ENCODE measurements at regions not wholly inside any gene's neighbourhood (a gene's known extent, or its start where the extent isn't known, plus 50 kb on each side); places are given as distances from the start of the nearest gene placed in this dataset.

GRCh38 chr11:87539596-87539995 is 501.9 kb downstream of the TMEM135 start:
- no peak for DNase-seq (ENCODE audit: low read depth in 2 of 2)
- Histone ChIP-seq H4K20me1 (ENCODE audit: control insufficient read depth, extremely low read depth, insufficient read depth, low read length) (no peaks in the 10 kb centered on the region), H3K4me2 (ENCODE audit: extremely low read depth, insufficient read depth, low read length) (no peak overlapping the region), H3K79me2 (ENCODE audit: control insufficient read depth, insufficient read depth, low read length) (no peaks in the 10 kb centered on the region), H2AFZ (ENCODE audit: low read length) (no peak overlapping the region), H3K4me1 (ENCODE audit: control insufficient read depth, extremely low read depth, insufficient read depth, low read length) (no peaks in the 10 kb centered on the region), H3K36me3 (ENCODE audit: control insufficient read depth, insufficient read depth, low read length) (no peaks in the 10 kb centered on the region), H3K27ac (ENCODE audit: insufficient read depth, low read length) (no peak overlapping the region), H3K9me3 (ENCODE audit: control insufficient read depth, insufficient read depth, low read depth, low read length) (no peaks in the 10 kb centered on the region), H3K27me3 (ENCODE audit: control insufficient read depth, insufficient read depth, low read length) (no peaks in the 10 kb centered on the region), H3K4me3 (replicated peaks in 1 of 4; ENCODE audit: control extremely low read depth in 1 of 4, insufficient read depth in 1 of 4, low read depth in 3 of 4, low read length in 4 of 4) (no peak overlapping the region), H3K9ac (ENCODE audit: insufficient read depth, low read length) (no peak overlapping the region)
- no peak for TF ChIP-seq CTCF (conservative IDR thresholded peaks at IDR 0.05 in 1 of 2, IDR thresholded peaks at IDR 0.05 in 1 of 2; ENCODE audit: low read depth in 1 of 2, low read length in 2 of 2)

GRCh38 chr11:87536565-87536964 is 498.8 kb downstream of the TMEM135 start:
- TF ChIP-seq CTCF (conservative IDR thresholded peaks at IDR 0.05 in 1 of 2, IDR thresholded peaks at IDR 0.05 in 1 of 2; ENCODE audit: low read depth in 1 of 2, low read length in 2 of 2) (no peak), EZH2 (IDR thresholded peaks at IDR 0.05; ENCODE audit: low read length, missing control alignments) (no peak)

GRCh38 chr11:87536016-87536415 is 498.3 kb downstream of the TMEM135 start:
- H3K4me3 ChIP-seq (replicated peaks in 1 of 4; ENCODE audit: control extremely low read depth in 1 of 4, insufficient read depth in 1 of 4, low read depth in 3 of 4, low read length in 4 of 4): no peak overlapping the region
- H3K4me1 ChIP-seq (ENCODE audit: control insufficient read depth, extremely low read depth, insufficient read depth, low read length): peaks cover 6% of the 10 kb centered on the region
- no peaks in the 10 kb centered on the region for H3K9me3 ChIP-seq (ENCODE audit: control insufficient read depth, insufficient read depth, low read depth, low read length)
- DNase-seq (ENCODE audit: low read depth in 2 of 2): no peak
- no peaks in the 10 kb centered on the region for H3K79me2 ChIP-seq (ENCODE audit: control insufficient read depth, insufficient read depth, low read length)
- H3K27me3 ChIP-seq (ENCODE audit: control insufficient read depth, insufficient read depth, low read length): no peaks in the 10 kb centered on the region
- no peak overlapping the region for H3K27ac ChIP-seq (ENCODE audit: insufficient read depth, low read length)
- no peak overlapping the region for H2AFZ ChIP-seq (ENCODE audit: low read length)
- H3K4me2 ChIP-seq (ENCODE audit: extremely low read depth, insufficient read depth, low read length): no peak overlapping the region
- H3K36me3 ChIP-seq (ENCODE audit: control insufficient read depth, insufficient read depth, low read length): no peaks in the 10 kb centered on the region
- H4K20me1 ChIP-seq (ENCODE audit: control insufficient read depth, extremely low read depth, insufficient read depth, low read length): no peaks in the 10 kb centered on the region
- TF ChIP-seq EZH2 (IDR thresholded peaks at IDR 0.05; ENCODE audit: low read length, missing control alignments) (no peak), CTCF (conservative IDR thresholded peaks at IDR 0.05 in 1 of 2, IDR thresholded peaks at IDR 0.05 in 1 of 2; ENCODE audit: low read depth in 1 of 2, low read length in 2 of 2) (no peak)
- no peak overlapping the region for H3K9ac ChIP-seq (ENCODE audit: insufficient read depth, low read length)

More at GRCh38 chr11:87536565-87536964, 498.8 kb downstream of the TMEM135 start:
- Histone ChIP-seq H3K27ac (ENCODE audit: insufficient read depth, low read length) (no peak overlapping the region), H3K79me2 (ENCODE audit: control insufficient read depth, insufficient read depth, low read length) (no peaks in the 10 kb centered on the region), H3K4me2 (ENCODE audit: extremely low read depth, insufficient read depth, low read length) (no peak overlapping the region), H3K9ac (ENCODE audit: insufficient read depth, low read length) (no peak overlapping the region), H3K4me1 (ENCODE audit: control insufficient read depth, extremely low read depth, insufficient read depth, low read length) (peaks cover 6% of the 10 kb centered on the region), H3K27me3 (ENCODE audit: control insufficient read depth, insufficient read depth, low read length) (no peaks in the 10 kb centered on the region), H2AFZ (ENCODE audit: low read length) (no peak overlapping the region), H3K36me3 (ENCODE audit: control insufficient read depth, insufficient read depth, low read length) (no peaks in the 10 kb centered on the region), H3K4me3 (replicated peaks in 1 of 4; ENCODE audit: control extremely low read depth in 1 of 4, insufficient read depth in 1 of 4, low read depth in 3 of 4, low read length in 4 of 4) (no peak overlapping the region), H3K9me3 (ENCODE audit: control insufficient read depth, insufficient read depth, low read depth, low read length) (no peaks in the 10 kb centered on the region), H4K20me1 (ENCODE audit: control insufficient read depth, extremely low read depth, insufficient read depth, low read length) (no peaks in the 10 kb centered on the region)
- DNase-seq (ENCODE audit: low read depth in 2 of 2): no peak
